Stimulated activated CD4-positive, alpha-beta T cell treated with anti-CD3 and anti-CD28 coated beads, Interleukin-12 subunit alpha, Interleukin-12 subunit beta, amount 100 ng/mL, for 24 hours (primary cell): ENCODE measurements at regions not wholly inside any gene's neighbourhood (a gene's known extent, or its start where the extent isn't known, plus 50 kb on each side); places are given as distances from the start of the nearest gene placed in this dataset.
"Not testable (repeated sequence)": the region's sequence is repeated elsewhere in the genome, so short reads cannot be mapped to it uniquely, and the experiment has no call there.

Source experiments
- DNase-seq, 2 experiments: peaks; one replicate each; pipeline ENCODE4 v3.0.0-alpha.2; 2020; ENCODE audit warnings: low read depth in 2 of 2

GRCh38 chr10:64316416-64316815 is 795.2 kb downstream of the REEP3 start:
- DNase-seq = no peak

- no peak for DNase-seq
Observed at GRCh38 chr10:64316833-64317232, 795.6 kb downstream of the REEP3 start.

DNA sequence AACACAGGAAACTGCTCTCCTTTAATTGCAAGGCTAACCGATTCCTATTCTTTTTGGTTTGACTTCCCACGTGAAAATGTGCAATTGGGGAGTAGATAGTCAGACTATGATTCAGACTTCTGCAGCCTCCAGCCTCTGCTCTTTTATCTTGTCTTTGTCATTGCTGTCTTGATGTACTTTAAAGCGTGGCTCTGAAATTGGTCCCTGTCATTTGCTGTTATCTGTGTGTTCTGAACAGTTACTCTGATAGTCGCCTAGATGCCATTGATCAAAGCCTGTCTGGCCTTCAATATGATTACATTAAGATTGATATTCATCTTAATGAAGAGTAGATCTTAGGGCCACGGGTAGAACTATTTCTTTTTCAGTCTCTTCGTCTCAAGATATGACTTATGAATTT is 799.2 kb downstream of the REEP3 start:
- no peak for DNase-seq

- DNase-seq = no peak
Observed at GRCh38 chr10:64329510-64329909, 808.3 kb downstream of the REEP3 start.

GRCh38 chr10:64332551-64332950 is 811.4 kb downstream of the REEP3 start:
- no peak for DNase-seq

DNA sequence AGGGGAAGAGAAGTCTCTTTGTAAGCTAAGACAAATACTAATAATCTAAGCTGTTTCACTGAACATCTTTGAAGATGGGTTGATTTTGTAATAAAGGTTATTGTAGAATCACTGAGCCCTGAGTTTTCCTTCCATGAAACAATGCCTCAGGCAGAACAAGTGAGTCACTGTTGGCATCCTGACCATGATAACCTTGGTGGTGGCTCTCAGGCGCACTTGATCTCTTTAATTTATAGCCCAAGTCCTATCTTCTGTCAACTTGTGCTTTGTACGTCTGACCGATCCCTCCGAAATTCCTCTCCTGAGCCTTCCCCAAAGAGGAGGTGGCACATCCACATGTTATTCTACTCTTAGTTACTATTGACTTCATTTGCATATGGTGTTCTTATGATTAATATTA is 812.9 kb downstream of the REEP3 start:
- no peak for DNase-seq

DNA sequence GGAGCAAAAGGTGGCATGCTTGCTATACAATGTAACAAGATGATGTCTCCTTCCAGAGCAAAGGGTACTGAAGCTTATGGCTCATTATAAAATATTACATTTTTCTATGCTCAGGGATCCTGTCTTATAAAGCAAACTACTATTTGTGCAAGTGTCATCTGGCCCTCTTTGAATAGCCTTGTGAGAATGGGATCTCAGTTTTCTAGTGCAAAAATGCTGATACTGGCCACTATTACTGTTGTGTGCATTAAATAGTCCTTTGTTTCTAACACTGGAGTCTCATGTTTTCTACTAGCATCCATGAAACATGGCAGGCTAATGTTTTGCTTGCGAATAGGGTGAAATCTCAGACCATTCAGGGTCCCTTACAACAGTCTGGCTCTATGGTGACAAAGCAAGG is 823.0 kb downstream of the REEP3 start:
- DNase-seq = no peak

DNA sequence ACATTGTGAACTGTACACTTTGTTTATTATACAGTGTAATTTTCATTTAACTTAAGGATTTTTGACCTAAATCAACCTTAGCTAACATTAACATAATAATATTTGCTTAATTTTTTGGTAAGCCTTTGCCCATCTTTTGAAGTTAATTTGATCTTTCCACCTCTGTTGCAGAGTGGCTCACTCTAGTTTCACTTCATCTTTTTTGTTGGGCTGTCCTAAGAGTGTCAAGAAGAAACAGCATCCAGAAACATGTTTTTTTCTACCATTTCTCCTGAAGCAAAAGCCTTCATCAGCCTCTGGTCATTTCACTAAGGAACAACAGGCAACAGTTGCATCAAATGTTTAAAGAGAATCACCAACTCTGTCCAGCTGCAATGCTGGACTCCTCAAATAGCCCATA is 824.7 kb downstream of the REEP3 start:
- DNase-seq = no peak

GRCh38 chr10:64346389-64346788 is 825.2 kb downstream of the REEP3 start:
- no peak for DNase-seq

DNA sequence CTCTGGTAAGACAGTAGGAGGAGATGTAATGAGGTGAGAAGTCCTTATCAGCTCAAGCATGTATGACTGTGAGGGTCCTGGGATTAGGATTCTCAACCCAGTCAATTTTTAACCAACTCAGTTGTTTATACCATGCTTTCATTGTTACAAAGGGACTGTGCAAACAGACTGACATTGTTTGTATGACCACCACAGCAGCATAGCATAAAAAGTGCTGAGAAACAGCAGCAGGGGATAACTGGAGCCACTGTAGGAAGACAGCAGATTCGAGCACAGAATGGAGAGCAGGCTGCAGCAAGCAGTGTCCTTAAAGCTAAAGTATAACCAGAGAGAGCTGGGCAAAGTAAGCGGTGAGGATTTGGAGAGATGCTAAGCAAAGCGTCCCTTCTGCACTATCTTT is 829.5 kb downstream of the REEP3 start:
- no peak for DNase-seq

- DNase-seq = no peak
Observed at GRCh38 chr10:64358907-64359306, 837.7 kb downstream of the REEP3 start.

DNA sequence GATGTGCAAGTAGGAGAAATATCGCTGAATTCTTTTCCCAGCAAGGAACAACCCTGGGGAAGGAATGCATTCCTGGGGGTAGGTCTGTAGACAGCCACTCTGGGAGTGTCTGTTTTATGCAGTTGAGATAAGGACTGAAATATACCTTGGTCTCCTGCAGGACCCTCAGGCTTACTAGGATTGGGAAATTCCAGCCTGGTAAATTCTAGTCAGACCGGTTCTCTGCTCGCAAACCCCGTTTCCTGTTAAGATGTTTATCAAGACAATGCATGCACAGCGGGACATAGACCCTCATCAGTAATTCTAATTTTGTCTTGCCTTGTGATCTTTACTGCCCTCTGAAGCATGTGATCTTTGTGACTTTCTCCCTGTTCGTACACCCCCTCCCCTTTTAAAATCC is 839.0 kb downstream of the REEP3 start:
- DNase-seq = not testable (repeated sequence)

DNA sequence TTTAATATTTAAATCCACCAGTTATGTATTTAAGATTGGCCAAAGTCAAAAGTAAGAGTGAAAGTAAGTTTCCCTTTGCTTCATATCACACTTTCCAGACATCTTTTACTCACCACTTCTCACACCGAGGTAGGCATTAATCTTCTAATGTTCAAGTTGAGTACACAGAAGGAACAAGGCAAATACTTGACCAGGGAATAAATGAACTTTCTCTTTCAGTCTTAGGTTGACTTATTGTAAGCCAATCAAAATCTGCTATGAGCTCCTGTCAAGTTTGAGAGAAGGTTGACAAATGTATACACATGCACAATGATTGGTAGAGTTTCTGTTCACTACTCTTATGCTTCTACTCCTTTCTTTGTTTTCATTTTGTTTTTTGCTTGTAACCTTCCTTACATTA is 842.5 kb downstream of the REEP3 start:
- no peak for DNase-seq

- DNase-seq = no peak
Observed at GRCh38 chr10:64365663-64366062, 844.5 kb downstream of the REEP3 start.

DNA sequence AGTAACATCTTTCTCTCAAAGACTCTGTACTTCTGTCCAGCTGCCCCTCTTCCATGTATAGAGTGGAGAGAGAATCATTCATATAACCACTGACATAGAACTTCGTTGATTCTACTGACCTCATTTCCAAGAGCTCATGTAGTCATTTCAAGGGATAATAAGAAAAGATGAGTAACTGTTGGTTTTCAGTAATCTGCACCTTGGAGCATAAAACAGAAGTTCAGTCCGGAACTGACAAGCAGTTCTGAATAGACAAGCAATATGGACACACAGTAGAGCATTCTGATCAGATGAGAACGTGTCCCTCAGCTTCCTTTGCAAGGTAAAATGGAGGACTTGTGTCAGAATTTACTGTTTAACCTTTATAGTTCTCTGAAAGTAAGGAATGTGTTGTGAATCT is 847.1 kb downstream of the REEP3 start:
- no peak for DNase-seq

DNA sequence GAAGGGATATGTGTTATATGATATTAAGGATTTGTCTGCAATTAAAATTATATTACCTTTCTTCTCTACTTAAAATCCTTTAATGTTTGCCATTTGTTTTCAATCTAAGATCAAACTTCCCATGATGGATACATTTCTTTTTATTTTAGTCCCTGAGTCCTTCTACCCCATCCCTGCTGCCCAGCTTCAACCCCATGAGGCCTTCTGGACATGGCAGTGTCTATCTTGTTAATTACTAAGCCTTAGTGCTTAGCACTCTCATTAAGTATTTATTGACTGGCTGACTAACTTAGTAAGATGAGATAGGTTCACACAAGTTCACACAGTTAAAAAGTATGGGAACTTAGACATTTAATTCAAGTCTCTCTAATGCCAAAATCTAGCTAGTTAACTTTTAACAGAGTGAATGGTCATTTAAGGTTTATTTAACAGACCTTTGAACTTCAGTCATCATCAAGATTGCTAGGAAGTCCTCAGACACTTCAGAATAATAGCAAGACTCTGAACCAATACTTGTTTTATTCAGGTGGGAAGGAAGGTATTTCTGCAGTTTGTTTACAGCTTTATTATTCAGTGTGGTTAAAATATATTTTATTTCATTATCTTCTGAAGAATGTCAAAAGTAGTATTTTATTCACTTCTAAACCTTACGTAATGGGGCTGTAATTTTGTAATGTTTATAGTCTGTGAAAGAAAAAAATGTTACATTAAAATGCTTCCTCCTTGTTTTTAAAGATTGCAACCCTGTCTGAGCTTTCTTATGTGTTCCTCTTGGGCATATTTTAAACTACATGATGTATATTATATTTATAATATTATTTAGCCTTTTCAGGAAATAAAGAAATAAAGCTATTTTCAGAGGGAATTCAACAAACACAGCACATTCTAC is 848.9 kb downstream of the REEP3 start:
- DNase-seq = no peak

DNA sequence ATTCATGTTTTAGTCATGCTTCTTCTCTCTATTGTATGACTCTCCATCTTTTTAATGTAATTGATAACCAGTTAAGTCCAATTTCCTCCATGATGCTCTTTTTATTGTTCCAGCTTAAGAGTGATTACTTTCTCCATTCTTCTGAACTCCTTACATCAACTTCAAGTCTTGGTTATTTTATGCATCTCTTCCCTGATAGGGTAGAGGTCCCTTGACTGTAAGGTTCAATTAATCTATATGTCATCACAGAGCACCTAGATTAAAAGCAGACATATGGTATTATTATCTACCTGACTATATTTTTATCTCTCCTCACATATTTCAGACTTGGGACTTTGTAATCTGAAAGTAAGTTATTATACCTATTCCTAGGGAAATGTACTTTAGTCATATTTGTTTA is 853.1 kb downstream of the REEP3 start:
- DNase-seq = no peak

DNA sequence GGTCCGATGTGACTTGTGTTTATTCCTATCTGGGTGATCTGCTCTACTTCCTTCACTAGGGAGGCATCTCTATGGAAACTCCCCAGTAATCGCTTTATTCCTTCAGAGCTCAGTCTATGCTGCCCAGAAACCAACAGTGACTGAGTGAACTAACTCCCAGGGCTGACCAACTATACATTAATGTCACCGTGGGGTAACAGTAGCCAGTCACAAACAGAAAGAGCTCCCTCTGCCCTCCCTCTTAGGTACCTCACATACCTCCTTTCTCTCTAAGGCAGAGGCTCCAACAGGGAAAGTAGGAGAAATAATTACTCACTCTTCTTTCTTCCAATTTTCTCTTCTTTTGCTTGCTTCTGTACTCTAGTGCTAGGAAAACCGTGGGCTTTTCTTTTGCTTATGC is 855.0 kb downstream of the REEP3 start:
- no peak for DNase-seq

GRCh38 chr10:64379898-64380297 is 858.7 kb downstream of the REEP3 start:
- DNase-seq = no peak

DNA sequence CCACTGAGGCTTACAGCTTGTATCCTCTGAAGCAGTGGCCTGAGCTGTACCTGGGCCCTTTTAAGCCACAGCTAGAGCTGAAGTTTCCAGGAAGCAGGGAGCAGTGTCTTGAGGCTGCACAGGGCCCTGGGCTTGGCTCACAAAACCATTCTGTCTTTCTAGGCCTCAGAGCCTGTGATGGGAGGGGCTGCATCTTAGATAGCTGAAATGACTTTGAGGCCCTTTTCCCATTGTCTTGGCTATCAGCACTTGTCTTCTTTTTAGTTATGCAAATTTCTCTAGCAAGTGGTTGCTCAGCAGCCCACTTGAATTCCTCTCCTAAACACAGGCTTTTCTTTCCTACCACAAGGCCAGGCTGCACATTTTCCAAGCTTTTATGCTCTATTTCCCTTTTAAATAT is 864.2 kb downstream of the REEP3 start:
- DNase-seq = no peak

- no peak for DNase-seq
Observed at GRCh38 chr10:64394744-64395143, 873.5 kb downstream of the REEP3 start.

DNA sequence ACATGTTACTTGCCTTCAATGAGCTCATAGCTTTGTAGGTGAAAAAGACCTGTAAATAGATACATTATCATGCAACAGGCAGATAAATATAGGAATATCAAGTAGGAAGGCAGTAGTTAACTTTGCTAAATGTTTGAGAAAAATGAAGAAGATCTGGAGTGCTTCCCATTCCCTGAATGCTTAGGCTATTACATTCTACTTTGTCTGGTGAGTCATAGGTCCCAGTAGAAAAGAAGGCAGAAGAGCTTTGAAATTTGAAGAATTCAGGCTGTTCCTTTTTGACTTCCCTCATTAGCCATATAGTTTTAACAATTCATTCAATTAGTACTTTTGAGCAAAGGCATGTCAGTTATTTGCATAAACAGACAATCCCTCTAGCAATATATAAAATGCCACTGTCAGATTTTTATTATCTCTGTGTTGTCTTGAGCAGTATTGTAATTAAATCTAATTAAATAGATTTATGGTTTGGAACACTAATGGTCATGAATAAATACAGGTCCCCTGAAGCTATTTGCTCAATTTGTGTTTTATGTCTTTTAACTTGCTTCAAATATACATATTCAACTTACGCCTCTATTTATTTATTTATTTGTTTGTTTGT is 875.0 kb downstream of the REEP3 start:
- DNase-seq = no peak

GRCh38 chr10:64397125-64397524 is 875.9 kb downstream of the REEP3 start:
- DNase-seq = no peak
